T1000 (cell line): ENCODE measurements at regions not wholly inside any gene's neighbourhood (a gene's known extent, or its start where the extent isn't known, plus 50 kb on each side); places are given as distances from the start of the nearest gene placed in this dataset.

Source experiments
- DNase-seq: peaks from one replicate; lab custom pipeline; 2025; ENCODE audit warnings: mixed read lengths; lab: John Stamatoyannopoulos, UW

- no peak for DNase-seq
Measured at GRCh38 chr2:8570637-8571036, 111.2 kb upstream of the ID2 start.

GRCh38 chr2:8571301-8571791 is 110.5 kb upstream of the ID2 start:
- DNase-seq: no peak

GRCh38 chr2:8571792-8572499 is 109.9 kb upstream of the ID2 start:
- DNase-seq: no peak

GRCh38 chr2:8572712-8573233 is 109.1 kb upstream of the ID2 start:
- DNase-seq: no peak

GRCh38 chr2:8573234-8573941 is 108.5 kb upstream of the ID2 start:
- DNase-seq: no peak

- DNase-seq: no peak
Measured at GRCh38 chr2:8573942-8574195, 108.0 kb upstream of the ID2 start.

- DNase-seq: no peak
Measured at GRCh38 chr2:8574196-8575037, 107.4 kb upstream of the ID2 start.

GRCh38 chr2:8575038-8575833 is 106.6 kb upstream of the ID2 start:
- DNase-seq: no peak

GRCh38 chr2:8575834-8576423 is 105.9 kb upstream of the ID2 start:
- no peak for DNase-seq

- no peak for DNase-seq
Measured at GRCh38 chr2:8576525-8577167, 105.2 kb upstream of the ID2 start.

GRCh38 chr2:8577573-8577972 is 104.3 kb upstream of the ID2 start:
- no peak for DNase-seq

GRCh38 chr2:8578335-8579244 is 103.3 kb upstream of the ID2 start:
- DNase-seq: no peak

- no peak for DNase-seq
Measured at GRCh38 chr2:8579485-8580085, 102.3 kb upstream of the ID2 start.

- no peak for DNase-seq
Measured at GRCh38 chr2:8580316-8581233, 101.3 kb upstream of the ID2 start.

- no peak for DNase-seq
Measured at GRCh38 chr2:8581234-8581561, 100.7 kb upstream of the ID2 start.

- DNase-seq: no peak
Measured at GRCh38 chr2:8581601-8582041, 100.2 kb upstream of the ID2 start.

- no peak for DNase-seq
Measured at GRCh38 chr2:8582191-8582590, 99.7 kb upstream of the ID2 start.

- no peak for DNase-seq
Measured at GRCh38 chr2:8582651-8583399, 99.0 kb upstream of the ID2 start.
